OCI-M2 (cell line): ENCODE measurements at regions not wholly inside any gene's neighbourhood (a gene's known extent, or its start where the extent isn't known, plus 50 kb on each side); places are given as distances from the start of the nearest gene placed in this dataset.
"Not testable (repeated sequence)": the region's sequence is repeated elsewhere in the genome, so short reads cannot be mapped to it uniquely, and the experiment has no call there.

ENCODE experiments used
- DNase-seq: peaks from one replicate; lab custom pipeline; 2025; ENCODE audit not compliant: unreplicated experiment; lab: John Stamatoyannopoulos, UW

DNA sequence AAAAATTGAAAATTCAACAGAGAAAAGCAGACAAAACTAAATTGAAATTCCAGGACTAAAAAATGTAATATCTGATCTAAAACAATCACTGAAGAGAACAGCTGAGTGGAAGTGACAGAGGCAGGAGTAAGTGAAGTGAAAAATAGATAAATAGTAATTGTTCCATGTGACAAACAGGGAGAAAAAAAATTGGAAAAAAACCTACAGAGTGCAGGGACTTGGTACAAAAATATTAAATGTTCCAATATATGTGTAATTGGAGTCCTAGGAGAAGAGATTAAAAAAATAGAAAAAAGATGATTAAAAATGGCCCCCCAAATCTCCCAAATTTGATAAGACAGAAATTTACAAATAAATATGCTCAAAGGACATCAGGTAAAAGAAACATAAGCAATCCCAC, 63.4 kb upstream of the NAMPT start:
- DNase-seq, result no peak

DNA sequence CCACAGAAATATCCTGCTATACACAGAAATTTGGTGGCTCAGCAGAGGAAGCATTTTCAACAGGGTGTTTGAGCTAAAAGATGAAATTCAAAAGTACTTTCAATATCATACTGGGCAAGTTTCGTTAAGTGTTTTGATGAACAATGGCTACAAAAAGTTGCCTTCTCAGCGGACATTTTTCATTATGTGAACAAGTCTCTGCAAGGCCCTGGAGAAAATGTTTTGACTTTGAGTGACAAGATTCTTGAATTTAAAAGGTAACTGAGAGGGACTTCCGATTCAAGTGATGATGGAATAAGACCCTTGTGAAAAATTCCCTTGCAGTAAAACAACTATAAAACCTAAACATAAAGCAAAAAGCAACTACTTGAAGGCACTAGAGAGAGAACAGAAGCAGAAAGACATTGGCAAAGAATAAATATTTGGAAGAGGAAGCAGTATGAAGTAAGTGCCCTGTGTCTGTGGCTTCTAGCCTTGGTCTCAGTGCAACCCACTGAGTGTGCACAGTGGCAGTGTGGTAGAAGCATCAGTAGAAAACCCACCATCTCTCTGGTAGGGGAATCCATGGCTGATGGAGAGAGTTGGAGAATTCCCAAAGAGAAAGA, 62.5 kb upstream of the NAMPT start:
- DNase-seq, result no peak

- DNase-seq, result no peak
Observed at GRCh38 chr7:106346678-106347217, 62.0 kb upstream of the NAMPT start.

- DNase-seq, result no peak
Observed at GRCh38 chr7:106346167-106346677, 61.4 kb upstream of the NAMPT start.

GRCh38 chr7:106345421-106346166, 60.8 kb upstream of the NAMPT start:
- DNase-seq, result no peak

DNA sequence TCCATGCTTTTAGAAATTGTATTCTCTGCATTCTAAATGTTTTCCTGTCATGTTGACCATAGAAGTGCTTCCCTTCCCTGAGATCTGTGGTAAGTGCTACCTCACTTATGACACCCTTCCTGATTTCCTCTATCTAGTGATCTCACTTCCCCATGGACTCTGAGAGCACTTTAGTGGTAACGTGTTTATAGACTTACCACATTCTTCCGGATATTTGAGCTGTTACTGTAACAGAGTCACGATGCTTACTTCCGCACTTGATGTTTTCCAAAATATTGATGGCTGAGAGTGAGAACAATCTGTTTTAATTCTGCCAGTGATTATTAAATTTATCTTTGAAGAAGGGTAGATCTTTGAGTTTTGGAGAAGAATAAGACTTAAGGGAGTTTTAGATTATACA, 60.1 kb upstream of the NAMPT start:
- DNase-seq, result no peak

GRCh38 chr7:106344211-106344610, 59.4 kb upstream of the NAMPT start:
- no peak for DNase-seq

DNA sequence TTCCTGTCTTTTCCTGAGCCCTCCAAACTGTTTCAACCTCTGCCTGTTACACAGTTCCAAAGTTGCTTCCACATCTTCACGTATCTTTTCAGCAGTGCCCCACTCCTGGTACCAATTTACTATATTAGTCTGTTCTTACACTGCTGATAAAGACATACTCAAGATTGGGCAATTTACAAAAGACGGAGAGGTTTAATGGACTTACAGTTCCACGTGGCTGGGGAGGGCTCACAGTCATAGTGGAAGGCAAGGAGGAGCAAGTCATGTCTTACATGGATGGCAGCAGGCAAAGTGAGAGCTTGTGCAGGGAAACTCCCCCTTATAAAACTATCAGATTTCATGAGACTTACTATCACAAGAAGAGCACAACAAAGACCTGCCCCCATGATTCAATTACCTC, 57.3 kb upstream of the NAMPT start:
- DNase-seq, result not testable (repeated sequence)

DNA sequence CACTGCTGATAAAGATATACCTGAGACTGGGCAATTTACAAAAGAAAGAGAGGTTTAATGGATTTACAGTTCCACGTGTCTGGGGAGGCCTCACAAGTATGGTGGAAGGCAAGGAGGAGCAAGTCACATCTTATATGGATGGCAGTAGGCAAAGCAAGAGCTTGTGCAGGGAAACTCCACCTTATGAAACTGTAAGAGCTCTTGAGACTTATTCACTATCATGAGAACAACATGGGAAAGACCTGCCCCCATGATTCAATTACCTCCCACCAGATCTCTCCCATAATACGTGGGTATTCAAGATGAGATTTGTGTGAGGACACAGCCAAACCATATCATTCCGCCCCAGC, 55.4 kb upstream of the NAMPT start:
- not testable (repeated sequence) for DNase-seq

DNA sequence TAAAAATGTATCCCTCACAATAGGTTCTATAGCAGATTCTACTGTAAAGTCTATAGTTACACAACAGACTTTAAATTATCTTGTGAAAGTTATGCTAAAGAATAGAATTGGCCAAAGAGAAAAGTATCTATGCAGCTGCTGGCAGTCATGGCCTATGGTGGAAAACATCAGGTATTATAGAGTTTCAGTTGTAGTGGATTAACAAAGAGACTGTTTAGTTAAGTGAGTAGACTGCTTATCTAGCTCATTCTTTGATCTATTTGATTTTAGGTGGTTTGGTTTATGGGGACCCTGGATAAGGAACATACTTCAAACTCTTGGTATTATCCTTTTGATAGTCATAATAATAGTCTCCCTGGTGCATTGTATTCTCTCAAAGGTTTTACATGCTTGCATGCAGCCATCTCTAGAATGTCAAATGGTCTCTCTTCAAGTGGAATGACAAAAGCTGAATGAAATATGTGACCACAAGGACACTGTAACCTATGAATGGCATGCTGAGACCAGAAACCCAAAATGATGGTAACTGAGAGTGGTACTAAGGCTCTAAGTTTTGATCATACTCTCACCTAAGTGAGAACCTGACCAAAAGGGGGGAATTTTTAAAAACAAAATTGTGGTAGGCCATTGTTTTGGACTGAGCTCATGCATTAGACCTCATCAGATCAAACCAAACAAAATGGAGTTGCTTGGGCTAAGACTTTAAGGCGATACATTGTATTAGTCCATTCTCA, 54.9 kb upstream of the NAMPT start:
- no peak for DNase-seq

DNA sequence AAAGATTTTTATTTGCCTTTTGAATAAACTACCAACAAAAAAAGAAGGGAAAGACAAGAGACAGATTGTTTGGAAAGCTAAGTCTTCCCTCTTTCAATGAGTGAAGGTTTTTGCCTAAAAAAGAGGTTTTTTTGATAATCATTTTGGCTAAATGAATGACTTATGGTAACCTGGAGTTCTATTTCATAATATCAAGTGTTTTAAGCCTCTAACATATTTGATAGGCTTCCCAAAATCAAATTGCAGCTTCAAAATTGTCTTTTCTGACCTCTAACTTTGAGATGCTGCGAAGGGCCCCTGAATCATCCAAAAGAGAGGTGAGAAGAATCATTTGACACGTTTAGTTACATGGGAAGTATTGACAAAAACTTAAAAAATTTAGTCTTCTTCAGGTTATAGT, 53.0 kb upstream of the NAMPT start:
- DNase-seq, result no peak

DNA sequence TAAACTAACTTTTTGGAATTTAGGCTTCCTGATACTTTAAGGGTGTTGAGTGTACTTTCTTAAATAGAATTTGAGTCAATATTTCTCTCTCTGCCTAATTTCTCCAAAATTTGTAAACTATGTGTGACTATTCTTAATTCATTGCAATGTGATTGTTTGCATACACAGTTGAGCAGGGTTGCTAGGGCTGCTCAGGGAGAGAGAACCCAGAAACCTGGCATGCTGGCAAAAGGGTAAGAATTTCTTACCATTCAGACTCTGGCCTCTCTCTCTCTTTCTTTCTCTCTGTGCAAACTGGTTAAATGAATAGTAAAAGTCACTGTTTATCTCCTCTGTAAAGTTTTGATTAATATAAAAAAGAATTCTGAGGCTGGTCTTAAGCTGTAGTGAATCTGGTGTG, 51.0 kb upstream of the NAMPT start:
- no peak for DNase-seq
